Activated CD8-positive, alpha-beta T cell treated with anti-CD3 and anti-CD28 coated beads for 36 hours (primary cell): ENCODE measurements at regions not wholly inside any gene's neighbourhood (a gene's known extent, or its start where the extent isn't known, plus 50 kb on each side); places are given as distances from the start of the nearest gene placed in this dataset.
"Not testable (repeated sequence)": the region's sequence is repeated elsewhere in the genome, so short reads cannot be mapped to it uniquely, and the experiment has no call there.

Source experiments
- ATAC-seq: fragments of 200-7000 bp; cut with Tn5 transposase; one replicate; pipeline ENCODE4 v1.10.0; 2021; ENCODE audit warnings: mild to moderate bottlenecking, moderate library complexity
- CTCF ChIA-PET: fragments of 350-600 bp; sonication (Branson Sonifier 250); formaldehyde crosslinking; loops from one replicate; lab custom pipeline; 2021; ENCODE audit warnings: antibody characterized with exemption; lab: Charles Lee
- POLR2A ChIA-PET: fragments of 350-600 bp; sonication (Branson Sonifier 250); formaldehyde crosslinking; loops from one replicate; lab custom pipeline; 2021; ENCODE audit warnings: antibody characterized with exemption; lab: Charles Lee
- DNase-seq: peaks from one replicate; pipeline ENCODE4 v3.0.0-alpha.2; 2020
- H3K27ac Mint-ChIP-seq: one replicate; pipeline ENCODE4 v1.8.0; 2021; ENCODE audit warnings: mild to moderate bottlenecking, mixed read lengths
- H3K27me3 Mint-ChIP-seq: one replicate; pipeline ENCODE4 v1.8.0; 2021; ENCODE audit warnings: mixed read lengths
- H3K36me3 Mint-ChIP-seq: one replicate; pipeline ENCODE4 v1.8.0; 2021; ENCODE audit warnings: low read depth, mixed read lengths
- H3K4me1 Mint-ChIP-seq: one replicate; pipeline ENCODE4 v1.8.0; 2021; ENCODE audit warnings: low read depth, mixed read lengths
- H3K4me3 Mint-ChIP-seq: one replicate; pipeline ENCODE4 v1.8.0; 2021; ENCODE audit warnings: mild to moderate bottlenecking, moderate library complexity, mixed read lengths
- H3K9me3 Mint-ChIP-seq: one replicate; pipeline ENCODE4 v1.8.0; 2021; ENCODE audit warnings: mixed read lengths
- intact Hi-C: fragments of 100-400 bp; cut with micrococcal nuclease; formaldehyde crosslinking; loops from one replicate; pipeline ENCODE4 v1.10.0; 2022
- TF ChIP-seq, protein P1 (sequence below): fragments of 200-600 bp; IDR thresholded peaks from one replicate; pipeline ENCODE4 v1.8.0; 2022; ENCODE audit warnings: antibody characterized with exemption, mild to moderate bottlenecking

- no peak overlapping the region for H3K4me3 Mint-ChIP-seq
- no peaks in the 10 kb centered on the region for H3K4me1 Mint-ChIP-seq
- DNase-seq: no peak
- ChIA-PET CTCF (no interaction called here), POLR2A (no interaction called here)
- no peaks in the 10 kb centered on the region for H3K36me3 Mint-ChIP-seq
- no peak for ATAC-seq
- H3K9me3 Mint-ChIP-seq: peaks cover 1% of the 10 kb centered on the region
- H3K27ac Mint-ChIP-seq: no peak overlapping the region
- intact Hi-C loops: no loop called here
- peaks cover 5% of the 10 kb centered on the region for H3K27me3 Mint-ChIP-seq
- TF ChIP-seq, protein P1, sequence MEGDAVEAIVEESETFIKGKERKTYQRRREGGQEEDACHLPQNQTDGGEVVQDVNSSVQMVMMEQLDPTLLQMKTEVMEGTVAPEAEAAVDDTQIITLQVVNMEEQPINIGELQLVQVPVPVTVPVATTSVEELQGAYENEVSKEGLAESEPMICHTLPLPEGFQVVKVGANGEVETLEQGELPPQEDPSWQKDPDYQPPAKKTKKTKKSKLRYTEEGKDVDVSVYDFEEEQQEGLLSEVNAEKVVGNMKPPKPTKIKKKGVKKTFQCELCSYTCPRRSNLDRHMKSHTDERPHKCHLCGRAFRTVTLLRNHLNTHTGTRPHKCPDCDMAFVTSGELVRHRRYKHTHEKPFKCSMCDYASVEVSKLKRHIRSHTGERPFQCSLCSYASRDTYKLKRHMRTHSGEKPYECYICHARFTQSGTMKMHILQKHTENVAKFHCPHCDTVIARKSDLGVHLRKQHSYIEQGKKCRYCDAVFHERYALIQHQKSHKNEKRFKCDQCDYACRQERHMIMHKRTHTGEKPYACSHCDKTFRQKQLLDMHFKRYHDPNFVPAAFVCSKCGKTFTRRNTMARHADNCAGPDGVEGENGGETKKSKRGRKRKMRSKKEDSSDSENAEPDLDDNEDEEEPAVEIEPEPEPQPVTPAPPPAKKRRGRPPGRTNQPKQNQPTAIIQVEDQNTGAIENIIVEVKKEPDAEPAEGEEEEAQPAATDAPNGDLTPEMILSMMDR: no peak
Measured at GRCh38 chr9:2526071-2526828, 95.3 kb upstream of the VLDLR start.

GRCh38 chr9:2531481-2531880, 90.1 kb upstream of the VLDLR start:
- ATAC-seq: no peak
- Mint-ChIP-seq H3K27ac (no peak overlapping the region), H3K9me3 (peaks cover 1% of the 10 kb centered on the region)

DNA sequence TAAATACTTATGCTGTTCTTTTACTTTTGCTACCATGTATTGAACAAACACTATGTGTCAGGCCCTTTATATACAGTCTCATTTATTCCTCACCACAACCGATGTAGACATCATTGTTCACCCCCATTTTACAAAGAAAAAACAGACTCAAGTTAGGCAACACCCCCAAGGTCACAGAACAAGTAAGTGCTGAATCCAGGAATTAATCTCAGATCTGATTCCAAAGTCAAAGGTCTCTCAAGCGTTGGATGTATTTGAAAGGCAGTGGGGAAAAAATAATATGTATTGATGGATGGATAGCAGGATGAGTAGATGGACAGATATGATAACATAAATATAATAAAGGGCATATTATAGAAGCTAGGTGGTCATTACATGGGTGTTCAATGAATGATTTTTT, 85.1 kb upstream of the VLDLR start:
- intact Hi-C loops: no loop called here
- TF ChIP-seq, protein P1: no peak
- ATAC-seq: no peak
- CTCF ChIA-PET: no interaction called here
- H3K4me3 Mint-ChIP-seq: no peak overlapping the region
- H3K27ac Mint-ChIP-seq: no peak overlapping the region
- no peaks in the 10 kb centered on the region for H3K36me3 Mint-ChIP-seq
- POLR2A ChIA-PET: interaction anchor here (0.6 kb wide), 1 partner anchor 19 kb away, joined by 3 read pairs; no protein-coding TSS in a partner anchor
- no peaks in the 10 kb centered on the region for H3K9me3 Mint-ChIP-seq
- no peaks in the 10 kb centered on the region for H3K4me1 Mint-ChIP-seq
- H3K27me3 Mint-ChIP-seq: peaks cover 5% of the 10 kb centered on the region
- no peak for DNase-seq

More at GRCh38 chr9:2531481-2531880, 90.1 kb upstream of the VLDLR start:
- Mint-ChIP-seq H3K4me1 (no peaks in the 10 kb centered on the region), H3K27me3 (peaks cover 4% of the 10 kb centered on the region), H3K4me3 (no peak overlapping the region), H3K36me3 (no peaks in the 10 kb centered on the region)
- POLR2A ChIA-PET: no interaction called here
- intact Hi-C loops: no loop called here
- CTCF ChIA-PET: no interaction called here
- no peak for DNase-seq
- TF ChIP-seq, protein P1: no peak

DNA sequence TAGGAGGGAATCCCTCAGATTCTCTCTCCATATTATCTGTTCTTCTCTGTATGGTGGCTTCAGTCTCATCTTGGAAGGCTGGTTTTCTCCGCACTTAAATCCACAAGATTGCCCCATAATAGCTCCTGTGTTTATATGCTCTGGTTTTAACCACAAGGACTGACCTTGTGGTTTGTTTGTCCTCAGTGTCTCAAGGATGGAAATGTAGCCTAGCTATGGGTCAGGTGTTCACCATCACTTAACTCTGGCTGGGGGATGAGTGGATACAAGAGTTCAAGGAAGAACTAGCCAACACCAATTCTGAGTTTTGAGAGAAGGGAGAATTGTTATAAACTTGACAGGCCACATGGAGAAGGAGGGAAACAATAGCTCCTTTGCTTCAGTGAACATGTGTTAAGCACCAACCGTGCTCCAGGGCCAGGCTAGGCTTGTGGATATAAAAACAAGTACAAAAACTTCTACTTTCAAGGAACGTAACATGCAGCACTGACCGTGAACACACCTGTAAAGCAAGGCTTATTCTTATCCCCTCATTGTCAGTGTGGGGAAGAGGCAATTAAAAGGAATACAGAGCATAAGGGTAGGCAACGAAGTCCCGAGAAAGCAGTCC, 75.6 kb upstream of the VLDLR start:
- no peak for DNase-seq
- intact Hi-C loops: no loop called here
- Mint-ChIP-seq H3K27ac (no peak overlapping the region), H3K4me1 (no peaks in the 10 kb centered on the region), H3K36me3 (no peaks in the 10 kb centered on the region), H3K9me3 (peaks cover 4% of the 10 kb centered on the region), H3K27me3 (peaks cover 6% of the 10 kb centered on the region), H3K4me3 (no peak overlapping the region)
- TF ChIP-seq, protein P1: no peak
- POLR2A ChIA-PET: no interaction called here
- CTCF ChIA-PET: no interaction called here
- no peak for ATAC-seq

- CTCF ChIA-PET, H3K36me3 Mint-ChIP-seq, ATAC-seq, DNase-seq, H3K27me3 Mint-ChIP-seq, H3K4me1 Mint-ChIP-seq, H3K27ac Mint-ChIP-seq, H3K4me3 Mint-ChIP-seq, intact Hi-C loops, H3K9me3 Mint-ChIP-seq: not testable (repeated sequence)
- POLR2A ChIA-PET: interaction anchor here (0.6 kb wide), 1 partner anchor 20 kb away, joined by 3 read pairs; no protein-coding TSS in a partner anchor
Measured at GRCh38 chr9:2555899-2556600, 65.5 kb upstream of the VLDLR start.
